ENCODE measurements at regions not wholly inside any gene's neighbourhood (a gene's known extent, or its start where the extent isn't known, plus 50 kb on each side); places are given as distances from the start of the nearest gene placed in this dataset.

DNA sequence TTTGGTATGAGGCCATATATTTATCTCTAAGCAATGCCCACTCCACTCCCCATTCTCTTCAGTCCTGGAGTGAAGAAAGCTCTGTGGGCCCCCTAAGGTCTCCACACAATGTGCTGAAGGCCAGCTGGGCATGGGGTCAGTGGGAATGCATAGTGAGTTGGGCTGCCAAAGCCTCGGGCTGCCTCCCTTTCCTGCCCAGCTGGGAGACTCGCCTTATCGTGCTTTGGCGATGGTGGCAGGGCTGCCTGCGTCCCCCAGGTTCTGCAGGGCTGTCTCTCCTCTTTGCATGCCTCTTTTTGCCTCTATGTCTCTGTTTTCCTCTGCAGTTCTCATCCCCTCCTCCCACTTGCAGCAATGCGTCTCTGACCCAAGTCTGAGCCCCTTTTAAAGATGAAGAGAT, 116.5 kb downstream of the CYLD start:
- TF ChIP-seq, protein P1, sequence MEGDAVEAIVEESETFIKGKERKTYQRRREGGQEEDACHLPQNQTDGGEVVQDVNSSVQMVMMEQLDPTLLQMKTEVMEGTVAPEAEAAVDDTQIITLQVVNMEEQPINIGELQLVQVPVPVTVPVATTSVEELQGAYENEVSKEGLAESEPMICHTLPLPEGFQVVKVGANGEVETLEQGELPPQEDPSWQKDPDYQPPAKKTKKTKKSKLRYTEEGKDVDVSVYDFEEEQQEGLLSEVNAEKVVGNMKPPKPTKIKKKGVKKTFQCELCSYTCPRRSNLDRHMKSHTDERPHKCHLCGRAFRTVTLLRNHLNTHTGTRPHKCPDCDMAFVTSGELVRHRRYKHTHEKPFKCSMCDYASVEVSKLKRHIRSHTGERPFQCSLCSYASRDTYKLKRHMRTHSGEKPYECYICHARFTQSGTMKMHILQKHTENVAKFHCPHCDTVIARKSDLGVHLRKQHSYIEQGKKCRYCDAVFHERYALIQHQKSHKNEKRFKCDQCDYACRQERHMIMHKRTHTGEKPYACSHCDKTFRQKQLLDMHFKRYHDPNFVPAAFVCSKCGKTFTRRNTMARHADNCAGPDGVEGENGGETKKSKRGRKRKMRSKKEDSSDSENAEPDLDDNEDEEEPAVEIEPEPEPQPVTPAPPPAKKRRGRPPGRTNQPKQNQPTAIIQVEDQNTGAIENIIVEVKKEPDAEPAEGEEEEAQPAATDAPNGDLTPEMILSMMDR (conservative IDR thresholded peaks at IDR 0.05; ENCODE audit: control insufficient read depth, insufficient read depth, low read depth, low read length), result no peak
- H3K4me3 ChIP-seq (ENCODE audit: control insufficient read depth, low read depth, low read length), result no peak overlapping the region
- DNase-seq (ENCODE audit: low read depth), result no peak

DNA sequence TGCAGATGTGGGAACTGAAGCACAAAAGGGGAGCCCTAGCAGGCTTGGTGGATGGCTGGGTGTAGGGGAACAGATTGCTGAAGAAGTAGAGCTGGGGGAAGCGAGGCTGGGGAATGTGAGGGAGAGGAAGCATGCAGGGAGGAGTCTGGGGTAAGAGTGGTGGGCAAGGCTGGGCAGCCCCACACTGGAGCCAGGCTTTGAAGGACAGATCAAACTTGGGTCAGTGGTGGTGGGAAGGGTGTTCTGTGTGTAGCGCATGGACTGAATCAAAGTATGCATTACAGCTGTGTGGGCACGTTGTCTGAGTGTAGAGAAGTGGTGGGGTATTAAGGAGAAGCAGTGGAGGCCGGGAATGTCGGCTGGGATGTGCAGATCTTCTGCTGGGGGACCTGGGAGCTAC, 116.0 kb downstream of the CYLD start:
- TF ChIP-seq, protein P1 (conservative IDR thresholded peaks at IDR 0.05; ENCODE audit: control insufficient read depth, insufficient read depth, low read depth, low read length), result no peak
- no peak for DNase-seq (ENCODE audit: low read depth)

GRCh38 chr16:50856991-50857390, 115.1 kb downstream of the CYLD start:
- no peak for DNase-seq (ENCODE audit: low read depth)
- TF ChIP-seq, protein P1 (conservative IDR thresholded peaks at IDR 0.05; ENCODE audit: control insufficient read depth, insufficient read depth, low read depth, low read length), result no peak
- no peak overlapping the region for H3K4me3 ChIP-seq (ENCODE audit: control insufficient read depth, low read depth, low read length)

More for the DNA sequence above, 116.0 kb downstream of the CYLD start:
- H3K4me3 ChIP-seq (ENCODE audit: control insufficient read depth, low read depth, low read length), result no peak overlapping the region

- H3K4me3 ChIP-seq (ENCODE audit: control insufficient read depth, low read depth, low read length), result no peak overlapping the region
- DNase-seq (ENCODE audit: low read depth), result no peak
- TF ChIP-seq, protein P1 (conservative IDR thresholded peaks at IDR 0.05; ENCODE audit: control insufficient read depth, insufficient read depth, low read depth, low read length), result no peak
Measured at GRCh38 chr16:50853329-50853728, 111.4 kb downstream of the CYLD start.
